NCI-H526 treated with DMSO at 0.1 percent for 48 hours (cell line): ENCODE measurements at regions not wholly inside any gene's neighbourhood (a gene's known extent, or its start where the extent isn't known, plus 50 kb on each side); places are given as distances from the start of the nearest gene placed in this dataset.
A peak's percentile ranks its signal among the peaks of the same experiment; 100 is the strongest.
"Not testable (repeated sequence)": the region's sequence is repeated elsewhere in the genome, so short reads cannot be mapped to it uniquely, and the experiment has no call there.

Experiments
- DNase-seq: peaks from one replicate; lab custom pipeline; 2025; lab: John Stamatoyannopoulos, UW

DNA sequence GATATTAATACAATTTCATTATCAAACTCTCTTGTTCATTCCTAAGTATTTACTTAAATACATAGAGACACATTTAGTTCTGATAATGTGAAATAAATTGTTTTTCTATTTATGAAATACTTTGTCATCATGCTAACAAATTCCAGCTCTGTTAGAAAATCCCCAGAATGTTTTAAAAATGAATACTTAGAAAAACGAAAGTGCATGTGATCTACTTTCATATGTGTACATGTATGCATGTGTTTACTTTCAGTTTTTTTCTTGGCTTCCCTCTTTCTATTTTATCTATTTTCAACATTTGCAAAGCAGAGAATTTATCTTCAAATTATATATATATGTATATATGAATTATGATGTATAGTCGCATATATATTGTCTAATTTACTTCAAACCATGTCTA lies 1110.0 kb upstream of the PCDH20 start:
- DNase-seq = no peak

DNA sequence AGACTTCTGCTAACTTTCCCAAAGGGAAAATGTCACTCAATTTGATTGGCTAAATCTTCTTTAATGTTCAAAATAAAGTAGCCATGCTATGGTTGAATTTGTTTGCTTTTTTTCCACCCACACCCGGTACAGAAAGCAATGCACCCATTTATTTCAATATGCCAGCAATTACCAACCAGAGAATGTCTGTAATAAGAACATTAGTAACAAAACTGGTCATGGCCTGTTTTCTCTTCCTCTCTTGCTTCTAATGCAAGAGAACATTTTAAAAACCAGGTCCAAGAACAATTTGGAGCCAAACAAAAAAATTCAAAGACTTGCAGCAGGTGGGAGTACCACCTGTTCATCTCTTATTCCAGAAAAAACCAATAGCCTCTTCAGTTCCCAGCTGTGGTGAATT lies 1108.8 kb upstream of the PCDH20 start:
- DNase-seq = no peak

DNA sequence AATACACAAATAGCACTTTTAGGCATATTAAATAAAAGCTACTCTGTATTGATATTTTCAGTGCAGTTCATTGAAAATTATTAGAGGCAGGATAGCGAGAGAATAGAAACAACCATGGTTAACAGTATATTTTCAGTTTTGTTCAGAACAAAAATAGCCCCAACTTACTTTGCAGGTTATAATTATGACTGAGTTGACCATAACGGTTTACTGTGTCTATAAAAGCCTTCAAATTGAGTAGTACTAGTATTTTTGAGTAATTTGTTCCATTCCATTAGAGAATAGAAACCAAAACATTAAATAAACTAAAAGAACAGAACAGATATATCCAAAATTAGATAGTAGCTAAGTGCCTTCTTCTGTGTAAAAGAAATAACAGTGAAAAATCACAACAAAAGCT lies 1108.4 kb upstream of the PCDH20 start:
- DNase-seq = no peak

GRCh38 chr13:62512194-62513141 lies 1096.8 kb upstream of the PCDH20 start:
- DNase-seq = peak; percentile 48

DNA sequence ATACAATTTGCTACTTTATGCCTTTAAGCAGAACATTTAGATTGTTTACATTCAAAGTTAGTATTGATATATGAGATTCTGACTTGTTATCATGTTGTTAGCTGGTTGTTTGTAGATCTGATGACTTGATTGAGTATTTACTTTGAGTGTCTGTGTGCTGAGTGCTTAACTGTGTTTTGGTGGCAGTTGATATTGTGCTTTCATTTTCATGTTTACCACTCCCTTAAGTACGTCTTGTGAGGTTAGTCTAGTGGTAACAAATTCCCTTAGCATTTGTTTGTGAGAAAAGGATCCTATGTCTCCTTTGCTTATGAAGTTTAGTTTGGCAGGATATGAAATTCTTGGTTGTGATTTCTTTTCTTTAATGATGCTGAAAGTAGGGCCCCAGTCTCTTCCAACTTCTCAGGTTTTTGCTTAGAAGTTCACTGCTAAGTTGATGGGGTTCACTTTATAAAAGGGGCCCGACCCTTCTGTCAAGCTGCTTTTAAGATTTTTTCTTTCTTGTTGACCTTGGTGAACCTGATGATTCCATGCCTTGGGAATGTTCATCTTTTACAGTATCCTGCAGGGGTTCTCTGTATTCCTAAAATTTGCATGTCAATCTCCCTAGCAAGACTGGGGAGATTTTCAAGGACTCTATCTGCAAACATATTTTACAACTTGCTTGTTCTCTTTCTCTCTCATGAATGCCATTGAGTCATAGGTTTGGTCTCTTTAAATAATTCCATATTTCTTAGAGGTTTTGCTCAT lies 1095.4 kb upstream of the PCDH20 start:
- no peak for DNase-seq

DNA sequence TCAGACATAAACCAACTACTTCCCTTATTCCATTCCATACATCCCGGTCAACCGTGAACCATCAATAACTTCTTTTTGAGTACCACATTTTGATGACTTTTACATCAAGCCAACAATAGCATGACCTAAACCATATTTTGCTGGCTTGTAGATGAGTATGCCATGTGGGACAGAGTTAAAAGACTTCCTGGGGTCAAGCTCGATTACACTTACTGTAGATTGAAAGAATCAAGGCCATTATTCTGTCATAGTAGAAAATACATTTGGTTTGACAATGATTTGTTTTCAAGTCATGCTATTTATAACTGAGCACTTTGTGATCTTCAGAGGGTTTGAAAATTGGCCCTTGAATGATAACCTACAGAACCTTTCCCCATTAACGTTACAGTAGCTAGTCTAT lies 1086.9 kb upstream of the PCDH20 start:
- no peak for DNase-seq

DNA sequence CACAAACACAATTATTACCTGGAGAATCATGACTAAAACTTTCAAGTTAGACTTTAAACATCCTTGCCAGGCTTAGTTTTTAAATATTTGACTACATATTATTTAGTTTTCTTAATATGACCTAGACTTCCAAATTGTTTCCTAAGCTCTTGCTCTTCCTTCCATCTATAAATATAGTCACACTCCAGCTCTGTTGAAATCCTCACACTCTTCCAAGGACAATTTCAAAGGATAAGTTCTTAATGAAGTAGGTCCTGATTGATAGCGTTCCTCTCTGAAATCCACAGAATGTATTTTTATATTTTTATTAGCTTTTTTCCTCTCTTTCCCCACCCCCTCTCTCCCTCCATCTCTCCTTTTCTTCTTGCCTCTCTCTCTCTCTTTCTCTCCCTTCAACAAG lies 1074.1 kb upstream of the PCDH20 start:
- no peak for DNase-seq

GRCh38 chr13:62483774-62484173 lies 1068.1 kb upstream of the PCDH20 start:
- no peak for DNase-seq

DNA sequence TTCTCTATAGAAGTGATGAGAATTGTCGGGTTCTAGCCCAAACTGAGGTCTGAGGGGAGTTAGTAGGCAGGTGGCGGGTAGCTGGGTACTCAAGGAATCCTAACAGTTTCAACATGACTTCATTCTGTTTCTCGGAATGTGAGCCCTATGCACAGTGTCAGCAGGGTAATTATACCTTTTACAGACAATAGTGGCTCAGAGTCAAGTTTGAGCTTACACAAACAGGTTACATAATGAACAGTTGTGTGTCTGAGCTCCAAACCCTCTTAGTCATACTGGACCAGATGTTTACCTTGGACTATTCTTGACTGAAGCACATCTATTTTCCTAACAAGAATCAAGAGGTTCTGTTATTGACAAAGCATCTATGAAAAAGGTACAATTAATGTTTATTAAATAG lies 1066.7 kb upstream of the PCDH20 start:
- no peak for DNase-seq

- DNase-seq = no peak
These were observed 1058.2 kb upstream of the PCDH20 start for GRCh38 chr13:62473944-62474237.

- DNase-seq = no peak
These were observed 1057.7 kb upstream of the PCDH20 start for GRCh38 chr13:62473190-62473943.

DNA sequence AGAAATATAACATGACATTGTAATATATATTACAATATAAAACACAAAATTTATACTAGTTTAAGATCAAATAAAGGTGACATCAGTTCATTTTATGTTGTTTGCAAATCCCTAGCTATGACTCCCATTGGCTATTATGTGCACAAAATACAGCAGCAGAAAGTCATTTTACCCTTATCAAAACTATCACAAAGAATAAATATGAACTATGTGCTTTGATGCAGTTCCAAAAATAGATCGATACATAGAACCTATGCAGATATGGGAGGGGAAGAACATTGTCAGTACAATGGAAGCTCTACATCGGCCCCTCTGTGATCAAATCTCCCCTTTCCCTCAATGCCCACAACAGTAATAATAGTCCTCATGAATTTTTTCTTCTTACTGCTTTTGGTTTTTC lies 1038.1 kb upstream of the PCDH20 start:
- DNase-seq = no peak

DNA sequence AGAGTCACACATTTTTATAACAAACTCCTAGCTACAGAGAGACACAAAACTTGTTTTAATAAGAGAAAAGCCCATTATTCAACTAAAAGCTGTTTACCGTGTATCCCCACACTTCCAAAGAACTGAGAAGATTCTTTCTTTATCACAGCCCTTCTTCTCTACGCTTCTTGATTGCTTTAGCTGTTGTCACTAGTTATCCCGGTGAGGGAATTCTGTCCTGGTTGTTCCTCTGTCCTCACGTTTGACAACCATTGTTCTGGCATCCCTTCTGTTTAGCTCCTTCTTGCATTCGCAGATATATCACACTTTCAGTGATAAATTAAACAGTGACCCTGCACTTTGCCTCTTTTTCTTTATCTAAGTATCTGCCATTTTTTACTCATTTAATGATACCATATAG lies 1035.1 kb upstream of the PCDH20 start:
- DNase-seq = no peak

- DNase-seq = not testable (repeated sequence)
These were observed 1032.2 kb upstream of the PCDH20 start for GRCh38 chr13:62447771-62448382.

GRCh38 chr13:62444805-62445204 lies 1029.2 kb upstream of the PCDH20 start:
- DNase-seq = no peak

DNA sequence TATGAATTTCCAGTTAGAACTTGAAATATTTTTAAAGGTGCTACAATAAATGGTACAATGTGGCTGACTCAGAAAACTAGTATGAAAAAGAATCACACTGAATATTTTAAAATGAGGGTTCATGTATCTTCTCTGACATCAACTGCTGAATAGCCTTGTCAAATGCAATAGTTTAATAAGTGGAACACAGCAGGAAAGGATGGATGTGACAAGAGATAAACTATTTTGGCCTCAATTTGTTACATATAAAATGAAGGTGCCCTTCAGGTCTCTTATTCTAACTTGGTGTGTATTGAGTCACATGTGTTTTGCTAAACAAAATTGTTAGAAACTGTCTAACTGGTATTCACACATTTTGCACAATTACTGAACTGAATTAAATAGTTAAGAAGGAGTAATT lies 1018.4 kb upstream of the PCDH20 start:
- no peak for DNase-seq

- no peak for DNase-seq
These were observed 1018.0 kb upstream of the PCDH20 start for GRCh38 chr13:62433660-62434059.

DNA sequence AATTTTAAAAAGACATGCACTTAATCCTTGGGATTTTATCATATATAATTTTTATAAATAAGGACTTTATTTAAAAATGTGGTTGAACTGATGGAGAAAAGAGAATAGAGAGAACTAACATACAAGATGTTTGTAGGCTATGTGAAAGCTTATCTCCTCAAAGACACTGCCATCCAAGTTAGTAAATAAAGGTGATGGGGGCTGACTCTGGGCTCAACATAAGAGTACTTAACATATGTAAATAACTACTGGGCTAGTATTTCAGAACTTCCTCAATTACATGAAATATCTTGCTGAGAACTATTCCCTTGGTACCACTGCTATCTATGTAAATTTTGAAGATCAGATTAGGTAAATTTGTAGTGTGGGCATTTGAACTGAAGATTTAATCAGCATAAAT lies 1017.3 kb upstream of the PCDH20 start:
- peak; percentile 47 for DNase-seq

- no peak for DNase-seq
These were observed 1016.6 kb upstream of the PCDH20 start for GRCh38 chr13:62432295-62432694.

GRCh38 chr13:62431852-62432251 lies 1016.2 kb upstream of the PCDH20 start:
- DNase-seq = no peak

GRCh38 chr13:62418872-62419271 lies 1003.2 kb upstream of the PCDH20 start:
- DNase-seq = no peak

DNA sequence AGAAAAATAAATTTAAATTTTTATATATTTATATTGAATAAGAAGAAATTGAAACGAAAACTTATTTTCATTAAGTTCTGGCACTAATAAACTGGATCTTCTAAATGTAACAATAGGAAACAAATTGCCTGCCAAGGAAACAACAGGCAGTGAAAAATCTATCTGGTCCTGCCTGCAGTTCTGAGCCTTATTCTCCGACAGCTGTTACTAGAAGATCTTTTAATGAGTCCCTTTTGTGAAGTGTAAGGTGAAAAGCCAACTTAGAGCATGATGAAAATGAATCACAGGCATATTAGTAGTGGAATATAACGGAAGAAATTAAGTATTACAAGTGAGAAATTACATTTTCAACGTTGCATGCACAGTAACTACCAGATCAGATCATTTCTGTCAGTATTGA lies 1002.7 kb upstream of the PCDH20 start:
- DNase-seq = no peak
